ENCODE measurements at regions not wholly inside any gene's neighbourhood (a gene's known extent, or its start where the extent isn't known, plus 50 kb on each side); places are given as distances from the start of the nearest gene placed in this dataset.
A peak's percentile ranks its signal among the peaks of the same experiment; 100 is the strongest.

DNA sequence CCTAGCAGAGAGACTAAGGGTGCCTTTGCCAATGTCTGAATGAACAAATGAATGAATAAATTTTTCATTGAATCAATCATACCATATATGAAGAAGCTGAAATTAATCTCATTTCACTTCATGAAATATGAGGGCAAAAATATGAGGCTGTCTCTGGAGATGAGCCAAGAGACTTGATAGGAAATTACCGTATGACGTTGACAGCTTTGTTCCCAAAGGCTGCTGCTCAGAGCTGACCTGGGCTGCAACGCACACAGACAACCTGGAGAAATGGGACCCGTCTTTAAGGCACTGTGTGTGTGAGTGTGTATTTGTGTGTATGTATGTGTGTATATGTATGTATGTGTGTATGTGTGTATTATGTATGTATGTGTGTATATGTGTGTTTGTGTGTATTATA, 226.1 kb downstream of the IRX2 start:
- DNase-seq (ENCODE audit: low spot score in 2 of 2) (no peak), ATAC-seq (no peak)
- no peak overlapping the region for H3K4me3 Mint-ChIP-seq
- H3K9me3 Mint-ChIP-seq, result peaks cover 5% of the 10 kb centered on the region
- H3K4me1 Mint-ChIP-seq, result no peaks in the 10 kb centered on the region
- no peak overlapping the region for H3K27ac Mint-ChIP-seq
- H3K36me3 Mint-ChIP-seq, result no peaks in the 10 kb centered on the region

DNA sequence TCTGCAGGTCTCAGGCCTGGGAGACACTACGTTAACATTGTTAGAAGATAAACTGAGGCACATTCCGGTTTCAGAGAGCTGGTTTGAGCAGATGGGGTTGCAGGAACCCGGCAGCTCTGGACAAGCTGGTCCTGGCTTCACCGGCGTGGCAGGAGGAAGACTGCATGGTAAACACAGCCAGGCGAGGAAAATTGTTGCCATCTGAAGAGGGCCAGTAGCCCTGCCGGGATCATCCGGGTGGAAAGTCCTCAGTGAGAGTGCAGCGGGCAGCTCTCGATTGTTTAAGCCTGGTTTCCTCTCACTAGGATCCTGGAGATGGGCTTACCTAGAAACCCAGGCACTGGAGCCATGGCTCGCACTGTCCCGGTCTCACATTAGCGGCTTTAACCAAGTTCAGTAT, 226.9 kb downstream of the IRX2 start:
- Mint-ChIP-seq H3K36me3 (no peaks in the 10 kb centered on the region), H3K4me3 (no peak overlapping the region), H3K9me3 (peaks cover 5% of the 10 kb centered on the region), H3K27ac (no peak overlapping the region), H3K4me1 (no peaks in the 10 kb centered on the region)
- ATAC-seq (no peak), DNase-seq (ENCODE audit: low spot score in 2 of 2) (no peak)

DNA sequence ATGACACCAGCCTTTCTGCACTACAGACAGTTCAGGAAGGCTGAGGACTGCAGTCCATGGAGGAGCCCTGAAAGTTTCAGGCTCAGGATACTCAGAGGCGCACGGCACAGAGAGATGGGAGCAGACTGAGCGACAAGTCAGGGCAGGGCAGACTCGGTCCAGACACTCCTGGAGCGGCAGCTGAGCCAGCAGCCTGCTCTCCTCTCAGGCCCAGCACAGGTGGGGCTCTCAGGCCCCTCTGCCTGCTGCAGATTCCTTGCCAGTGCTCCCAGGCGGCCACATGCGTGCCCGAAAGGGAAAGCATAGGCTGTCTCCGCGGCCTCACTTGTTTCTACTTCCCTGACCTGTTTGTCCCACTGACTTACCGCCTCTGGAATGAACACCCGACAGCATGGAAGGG, 228.3 kb downstream of the IRX2 start:
- H3K9me3 Mint-ChIP-seq, result peaks cover 5% of the 10 kb centered on the region
- H3K4me1 Mint-ChIP-seq, result no peaks in the 10 kb centered on the region
- peak; percentile 22 for ATAC-seq
- H3K36me3 Mint-ChIP-seq, result no peaks in the 10 kb centered on the region
- DNase-seq (ENCODE audit: low spot score in 2 of 2), result no peak
- H3K27ac Mint-ChIP-seq, result no peak overlapping the region
- H3K4me3 Mint-ChIP-seq, result no peak overlapping the region

DNA sequence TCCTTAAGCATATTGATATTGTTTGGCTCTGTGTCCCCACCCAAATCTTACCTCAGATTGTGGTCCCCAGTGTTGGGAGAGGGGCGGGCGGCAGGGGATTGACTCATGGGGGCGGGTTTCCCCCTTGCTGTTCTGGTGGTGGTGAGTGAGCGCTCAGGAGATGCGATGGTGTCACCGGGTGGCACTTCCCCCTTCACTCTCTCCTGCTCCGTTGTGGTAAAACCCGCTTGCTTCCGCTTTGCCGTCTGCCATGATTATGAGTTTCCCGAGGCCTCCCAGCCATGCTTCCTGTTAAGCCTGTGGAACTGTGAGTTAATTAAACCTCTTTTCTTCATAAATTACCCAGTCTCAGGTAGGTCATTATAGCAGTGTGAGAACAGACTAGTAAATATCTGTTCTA, 229.1 kb downstream of the IRX2 start:
- H3K4me1 Mint-ChIP-seq, result no peaks in the 10 kb centered on the region
- no peaks in the 10 kb centered on the region for H3K36me3 Mint-ChIP-seq
- peaks cover 5% of the 10 kb centered on the region for H3K9me3 Mint-ChIP-seq
- ATAC-seq (no peak), DNase-seq (ENCODE audit: low spot score in 2 of 2) (no peak)
- no peak overlapping the region for H3K4me3 Mint-ChIP-seq
- H3K27ac Mint-ChIP-seq, result no peak overlapping the region

DNA sequence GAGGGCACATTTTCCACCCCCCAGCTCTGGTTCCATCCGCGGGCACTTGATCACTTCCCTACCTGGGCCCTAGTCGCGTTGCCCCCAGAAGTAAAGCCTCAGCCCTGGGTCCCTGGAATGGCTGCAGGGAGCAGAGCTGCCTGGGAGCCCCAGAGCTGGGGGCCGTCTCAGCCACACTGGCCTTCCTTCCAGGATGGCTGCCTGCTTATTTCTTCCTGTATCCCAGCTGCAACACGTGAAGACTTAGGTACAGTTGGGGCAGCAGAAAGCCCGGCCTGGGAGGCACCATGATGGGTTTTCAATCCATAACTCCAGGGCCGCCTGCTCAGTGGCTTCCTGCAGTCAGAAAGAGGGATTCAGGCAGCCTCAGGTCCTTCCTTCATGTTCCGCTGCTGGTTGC, 232.3 kb downstream of the IRX2 start:
- DNase-seq (ENCODE audit: low spot score in 2 of 2) (no peak), ATAC-seq (no peak)
- Mint-ChIP-seq H3K36me3 (no peaks in the 10 kb centered on the region), H3K4me3 (no peak overlapping the region), H3K27ac (no peak overlapping the region), H3K4me1 (no peaks in the 10 kb centered on the region), H3K9me3 (peaks cover 3% of the 10 kb centered on the region)

DNA sequence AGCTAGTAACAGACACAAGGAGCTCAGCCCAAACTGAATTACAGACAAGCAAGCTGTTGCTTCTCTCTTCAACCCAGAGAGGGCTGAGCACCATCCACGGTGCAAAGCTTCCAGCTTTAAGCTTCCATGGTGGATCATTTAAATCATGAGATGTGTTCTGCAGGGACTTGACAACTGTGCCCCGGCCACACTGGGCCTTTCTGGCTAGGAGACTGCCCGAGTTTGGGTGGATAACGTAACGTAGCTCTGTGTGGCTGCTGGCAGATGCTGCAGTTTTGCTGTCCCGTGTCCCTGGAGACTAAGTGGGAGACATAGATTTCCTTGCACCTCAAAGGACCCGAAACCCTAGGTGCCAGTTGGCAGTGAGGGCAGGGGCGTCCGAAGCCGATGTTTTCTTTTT, 234.0 kb downstream of the IRX2 start:
- ATAC-seq (no peak), DNase-seq (ENCODE audit: low spot score in 2 of 2) (no peak)
- Mint-ChIP-seq H3K4me1 (no peaks in the 10 kb centered on the region), H3K36me3 (no peaks in the 10 kb centered on the region), H3K4me3 (no peak overlapping the region), H3K9me3 (peaks cover 3% of the 10 kb centered on the region), H3K27ac (no peak overlapping the region)

DNA sequence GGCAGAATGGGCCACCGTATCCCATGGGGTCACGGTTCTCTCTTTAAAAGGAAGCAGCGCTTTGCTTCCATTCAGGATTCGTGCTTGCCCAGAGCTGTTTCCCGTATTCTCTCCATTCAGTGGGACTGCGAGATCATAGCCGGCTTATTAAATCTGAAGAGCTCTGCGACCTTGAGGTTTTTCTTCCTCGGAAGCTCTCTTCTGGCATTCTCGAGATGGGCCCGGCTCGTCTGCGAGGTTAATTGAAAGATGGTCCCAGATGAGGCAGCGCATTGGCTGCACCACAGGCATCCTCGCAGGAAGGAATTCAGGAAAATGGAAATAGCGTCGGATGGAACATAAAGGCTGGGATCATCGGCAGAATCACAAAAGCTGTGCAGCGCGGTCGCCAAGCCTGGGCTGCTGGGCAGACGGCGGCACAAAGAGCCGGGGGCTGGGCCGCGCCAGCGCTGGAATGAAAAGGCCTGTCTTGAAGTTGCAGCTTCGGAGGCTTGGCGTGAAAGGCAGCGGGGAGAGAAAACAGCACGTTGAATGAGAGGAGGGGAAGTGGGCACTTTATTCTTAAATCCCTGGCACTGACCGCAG, 236.2 kb downstream of the IRX2 start:
- peaks cover 3% of the 10 kb centered on the region for H3K9me3 Mint-ChIP-seq
- no peak for ATAC-seq
- no peak overlapping the region for H3K4me3 Mint-ChIP-seq
- no peaks in the 10 kb centered on the region for H3K4me1 Mint-ChIP-seq
- no peak for DNase-seq (ENCODE audit: low spot score in 2 of 2)
- no peaks in the 10 kb centered on the region for H3K36me3 Mint-ChIP-seq
- no peak overlapping the region for H3K27ac Mint-ChIP-seq

DNA sequence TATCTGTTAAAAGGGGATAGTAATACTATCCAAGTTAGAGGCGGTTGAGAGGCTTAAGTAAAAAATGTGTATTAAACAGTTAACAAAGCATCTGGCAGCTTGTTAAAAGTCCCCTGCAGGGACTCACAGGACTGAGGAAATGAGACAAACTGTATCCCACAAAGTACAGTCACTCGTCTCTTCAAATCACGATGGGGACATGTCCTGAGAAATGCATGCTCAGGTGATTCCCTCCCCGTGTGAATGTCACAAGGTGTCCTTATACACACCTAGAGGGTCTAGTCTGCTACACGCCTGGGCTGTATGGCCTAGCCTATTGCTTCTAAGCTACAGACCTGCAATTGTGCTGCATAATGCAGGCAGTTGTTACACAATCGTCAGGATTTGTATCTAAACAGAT, 237.0 kb downstream of the IRX2 start:
- DNase-seq (ENCODE audit: low spot score in 2 of 2), result no peak
- H3K36me3 Mint-ChIP-seq, result no peaks in the 10 kb centered on the region
- H3K4me3 Mint-ChIP-seq, result no peak overlapping the region
- ATAC-seq, result no peak
- H3K27ac Mint-ChIP-seq, result no peak overlapping the region
- H3K4me1 Mint-ChIP-seq, result no peaks in the 10 kb centered on the region
- peaks cover 3% of the 10 kb centered on the region for H3K9me3 Mint-ChIP-seq

DNA sequence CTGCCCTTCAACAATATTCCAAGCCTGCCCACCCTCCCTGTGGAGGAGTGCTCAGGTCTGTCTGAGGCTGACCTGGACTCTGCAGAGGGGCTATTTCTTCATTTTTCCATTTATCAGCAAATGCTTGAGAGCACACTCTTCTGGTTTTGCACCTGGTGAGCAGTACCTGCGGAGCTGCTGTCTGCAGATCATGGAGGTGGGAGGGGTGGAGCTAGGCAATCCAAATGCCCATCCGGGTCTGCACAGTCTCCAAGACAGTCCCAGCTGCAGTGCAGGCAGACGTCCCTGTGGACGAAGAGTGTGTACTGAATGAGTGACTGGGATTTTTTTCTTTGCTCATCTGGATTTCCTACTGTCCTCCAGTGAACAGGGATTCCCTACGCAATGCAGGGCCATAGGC, 239.8 kb downstream of the IRX2 start:
- Mint-ChIP-seq H3K4me1 (no peaks in the 10 kb centered on the region), H3K36me3 (no peaks in the 10 kb centered on the region), H3K4me3 (no peak overlapping the region), H3K27ac (no peak overlapping the region), H3K9me3 (no peaks in the 10 kb centered on the region)
- ATAC-seq, result no peak
- DNase-seq (ENCODE audit: low spot score in 2 of 2), result no peak

DNA sequence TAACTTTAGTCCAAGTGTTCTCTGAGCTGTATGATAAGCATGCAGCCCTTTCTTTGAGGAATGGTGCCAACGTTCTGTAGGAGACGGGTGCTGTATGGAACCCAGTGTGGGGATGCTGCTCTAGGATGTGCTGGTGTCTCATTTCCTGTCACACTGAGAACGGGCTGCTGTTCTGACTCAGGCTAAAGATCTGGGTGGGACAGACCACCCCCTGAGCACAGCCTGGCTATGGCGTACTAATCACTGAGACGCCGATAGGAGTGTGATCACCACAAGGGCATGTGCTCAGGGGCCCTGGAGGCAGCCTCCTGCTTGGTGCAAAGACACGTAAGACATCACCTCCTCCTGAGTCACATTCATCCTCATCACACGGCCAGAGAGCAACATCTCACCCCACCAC, 240.4 kb downstream of the IRX2 start:
- no peak for ATAC-seq

DNA sequence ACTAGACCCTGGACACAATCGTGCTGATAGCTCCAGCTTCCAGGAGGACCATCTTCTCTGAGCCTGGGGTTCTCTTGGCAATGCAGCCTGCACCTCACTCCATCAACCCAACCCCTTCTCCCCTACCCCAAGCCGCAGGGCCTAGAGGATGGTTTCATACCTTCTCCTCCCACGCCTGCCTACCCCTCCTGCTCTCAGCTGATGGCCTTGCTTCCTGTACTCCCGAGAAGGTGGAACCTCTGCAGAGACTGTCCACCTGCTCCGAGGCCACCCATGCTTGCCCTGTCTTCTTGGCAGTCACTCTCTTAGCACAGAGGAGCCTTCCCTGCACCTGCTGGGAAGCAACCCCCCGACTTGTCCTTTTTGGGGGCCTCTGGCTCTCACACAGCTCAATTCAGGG, 241.9 kb downstream of the IRX2 start:
- H3K36me3 Mint-ChIP-seq, result no peaks in the 10 kb centered on the region
- DNase-seq (ENCODE audit: low spot score in 2 of 2) (no peak), ATAC-seq (no peak)
- no peak overlapping the region for H3K4me3 Mint-ChIP-seq
- H3K27ac Mint-ChIP-seq, result no peak overlapping the region
- H3K4me1 Mint-ChIP-seq, result no peaks in the 10 kb centered on the region
- peaks cover 2% of the 10 kb centered on the region for H3K9me3 Mint-ChIP-seq

More for the DNA sequence above, 240.4 kb downstream of the IRX2 start:
- DNase-seq (ENCODE audit: low spot score in 2 of 2), result no peak
- H3K4me1 Mint-ChIP-seq, result no peaks in the 10 kb centered on the region
- no peak overlapping the region for H3K4me3 Mint-ChIP-seq
- no peak overlapping the region for H3K27ac Mint-ChIP-seq
- H3K9me3 Mint-ChIP-seq, result no peaks in the 10 kb centered on the region
- no peaks in the 10 kb centered on the region for H3K36me3 Mint-ChIP-seq

DNA sequence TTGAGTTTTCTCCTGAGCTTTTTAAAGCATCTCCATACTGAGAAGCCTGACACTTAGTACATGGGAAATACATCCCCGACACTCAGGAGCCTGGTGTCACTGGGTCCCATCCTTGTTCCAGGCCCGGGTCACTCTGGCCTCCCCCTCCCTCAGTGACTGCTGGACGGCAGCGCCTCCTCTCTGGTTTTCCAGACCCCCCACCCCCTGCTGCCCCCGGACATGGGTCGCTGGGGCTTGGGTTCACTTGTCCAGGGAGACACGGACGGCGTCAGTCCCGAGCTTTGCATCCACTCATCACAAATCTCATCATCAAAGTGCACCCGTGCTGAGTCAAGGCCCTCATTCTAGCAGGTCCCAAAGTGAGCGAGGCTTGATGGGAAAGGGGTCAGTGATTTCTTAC, 243.0 kb downstream of the IRX2 start:
- Mint-ChIP-seq H3K4me3 (no peak overlapping the region), H3K9me3 (peaks cover 2% of the 10 kb centered on the region), H3K36me3 (no peaks in the 10 kb centered on the region), H3K27ac (no peak overlapping the region), H3K4me1 (no peaks in the 10 kb centered on the region)
- ATAC-seq, result no peak
- DNase-seq (ENCODE audit: low spot score in 2 of 2), result no peak

DNA sequence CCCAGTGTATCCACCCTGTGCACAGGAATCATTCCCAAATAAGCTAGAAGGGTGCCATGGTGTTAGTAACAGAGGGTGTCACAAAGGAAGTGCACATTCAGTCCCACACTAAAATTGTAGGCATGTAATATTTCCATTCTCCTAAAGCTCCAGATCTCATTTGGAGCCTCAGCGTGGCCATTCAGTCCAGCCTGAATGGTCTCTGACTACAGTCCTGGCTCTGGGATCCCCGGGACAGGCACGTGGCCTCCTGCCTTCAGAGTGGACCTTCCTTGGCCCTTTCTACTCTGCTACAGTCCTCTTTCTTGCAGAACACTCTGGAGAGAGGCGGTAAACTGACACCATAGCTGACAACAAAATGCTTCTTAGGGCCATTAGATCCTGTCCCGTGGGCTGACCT, 243.9 kb downstream of the IRX2 start:
- Mint-ChIP-seq H3K4me1 (no peaks in the 10 kb centered on the region), H3K9me3 (peaks cover 2% of the 10 kb centered on the region), H3K4me3 (no peak overlapping the region), H3K27ac (no peak overlapping the region), H3K36me3 (no peaks in the 10 kb centered on the region)
- no peak for DNase-seq (ENCODE audit: low spot score in 2 of 2)
- ATAC-seq, result no peak

DNA sequence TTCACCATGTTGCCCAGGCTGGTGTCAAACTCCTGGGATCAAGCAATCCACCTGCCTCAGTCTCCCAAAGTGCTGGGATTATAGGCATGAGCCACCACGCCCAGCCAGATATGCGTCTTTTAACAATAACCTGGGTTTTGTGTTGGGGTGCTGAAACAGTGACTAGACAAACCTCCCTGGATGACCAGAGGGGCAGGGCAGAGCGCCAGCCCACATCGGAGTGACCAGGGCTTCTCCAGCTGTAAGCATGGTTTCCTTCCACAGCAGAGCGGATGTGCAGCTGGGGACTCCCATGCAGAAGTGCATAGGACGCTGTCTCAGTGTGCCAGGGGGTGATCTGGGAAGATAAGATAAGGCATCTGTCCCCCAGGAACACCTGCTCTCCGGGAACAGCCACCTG, 244.9 kb downstream of the IRX2 start:
- peaks cover 2% of the 10 kb centered on the region for H3K9me3 Mint-ChIP-seq
- no peak overlapping the region for H3K4me3 Mint-ChIP-seq
- no peaks in the 10 kb centered on the region for H3K36me3 Mint-ChIP-seq
- DNase-seq (ENCODE audit: low spot score in 2 of 2) (no peak), ATAC-seq (no peak)
- no peaks in the 10 kb centered on the region for H3K4me1 Mint-ChIP-seq
- no peak overlapping the region for H3K27ac Mint-ChIP-seq

DNA sequence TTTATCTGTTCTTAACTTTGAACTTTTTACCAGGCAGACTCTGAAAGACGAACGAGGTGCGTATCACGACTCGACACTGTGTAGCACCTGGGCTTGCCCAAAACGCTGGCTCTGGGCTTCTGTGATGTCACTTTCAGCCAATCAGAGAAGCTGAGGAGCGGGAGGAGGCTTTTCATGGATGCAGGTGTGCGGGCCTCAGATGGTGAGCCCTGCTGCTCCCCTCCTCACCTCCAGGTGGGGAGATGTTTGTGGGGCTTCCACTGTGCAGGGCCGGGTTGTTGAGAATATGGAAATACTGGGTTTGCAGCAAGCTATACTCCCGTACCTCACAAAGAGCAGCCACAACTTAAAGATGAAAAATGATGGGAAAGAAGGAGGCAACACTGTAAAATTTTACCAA, 246.3 kb downstream of the IRX2 start:
- H3K36me3 Mint-ChIP-seq, result no peaks in the 10 kb centered on the region
- H3K4me3 Mint-ChIP-seq, result no peak overlapping the region
- H3K27ac Mint-ChIP-seq, result no peak overlapping the region
- peaks cover 2% of the 10 kb centered on the region for H3K9me3 Mint-ChIP-seq
- no peaks in the 10 kb centered on the region for H3K4me1 Mint-ChIP-seq
- ATAC-seq (no peak), DNase-seq (ENCODE audit: low spot score in 2 of 2) (no peak)

DNA sequence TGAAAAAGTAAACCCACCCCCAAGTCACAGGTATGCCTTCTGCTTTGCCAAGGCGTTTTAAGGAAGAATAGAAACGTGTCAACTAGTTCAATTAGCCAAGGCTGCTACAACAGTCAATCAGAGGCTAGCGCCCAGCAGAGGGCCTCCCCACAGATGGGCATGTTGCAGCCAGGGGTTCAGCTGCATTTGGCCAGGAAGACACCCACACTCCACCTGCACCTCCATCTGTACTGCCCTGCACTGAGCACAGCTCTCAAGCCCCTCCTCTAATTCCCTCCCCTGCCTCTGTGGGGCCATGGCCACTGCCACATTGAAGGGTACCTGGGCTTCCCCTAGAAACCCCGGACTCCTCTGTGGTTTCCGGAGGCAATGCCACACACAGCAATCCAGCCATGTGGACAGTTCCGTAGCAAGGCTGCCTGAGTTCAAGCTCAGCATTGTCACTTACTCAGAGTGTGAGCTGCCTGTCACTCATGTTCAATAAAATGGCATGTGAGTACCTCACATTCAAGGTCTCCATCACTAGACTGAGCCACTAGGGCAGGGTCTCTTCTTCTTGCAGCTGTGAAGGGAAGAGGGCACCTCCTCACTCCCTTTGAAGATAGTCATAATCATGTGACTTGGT, 248.4 kb downstream of the IRX2 start:
- no peaks in the 10 kb centered on the region for H3K4me1 Mint-ChIP-seq
- no peak overlapping the region for H3K27ac Mint-ChIP-seq
- ATAC-seq, result peak; percentile 24
- no peaks in the 10 kb centered on the region for H3K36me3 Mint-ChIP-seq
- H3K4me3 Mint-ChIP-seq, result no peak overlapping the region
- DNase-seq (ENCODE audit: low spot score in 2 of 2), result no peak
- peaks cover 2% of the 10 kb centered on the region for H3K9me3 Mint-ChIP-seq

DNA sequence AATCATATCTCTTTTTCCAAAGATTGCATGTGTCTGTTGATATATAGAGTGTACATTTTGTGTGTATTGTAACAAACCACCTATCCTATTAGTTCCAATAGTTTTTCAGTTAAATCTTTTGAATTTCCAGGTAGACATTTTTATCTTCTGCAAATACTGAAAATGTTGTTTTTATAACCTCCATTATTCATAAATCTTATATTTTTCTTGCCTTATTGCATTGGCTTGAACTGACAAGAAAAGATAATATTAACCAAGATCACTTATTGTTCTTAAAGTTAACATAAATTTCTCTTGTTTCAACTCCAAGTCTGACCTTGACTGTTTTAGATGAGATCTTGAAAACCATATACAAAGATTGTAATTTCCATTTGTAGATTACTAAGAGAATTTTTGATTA, 251.6 kb downstream of the IRX2 start:
- Mint-ChIP-seq H3K4me1 (no peaks in the 10 kb centered on the region), H3K9me3 (peaks cover 2% of the 10 kb centered on the region), H3K36me3 (no peaks in the 10 kb centered on the region), H3K27ac (no peak overlapping the region), H3K4me3 (no peak overlapping the region)
- no peak for ATAC-seq
- no peak for DNase-seq (ENCODE audit: low spot score in 2 of 2)
